ENCODE measurements at regions not wholly inside any gene's neighbourhood (a gene's known extent, or its start where the extent isn't known, plus 50 kb on each side); places are given as distances from the start of the nearest gene placed in this dataset.

- no peaks in the 10 kb centered on the region for H3K36me3 Mint-ChIP-seq (ENCODE audit: low read depth)
- no peak overlapping the region for H3K27ac Mint-ChIP-seq
- no peak overlapping the region for H3K4me3 Mint-ChIP-seq
- CTCF ChIA-PET = no interaction called here
- no peaks in the 10 kb centered on the region for H3K9me3 Mint-ChIP-seq
- H3K4me1 Mint-ChIP-seq (ENCODE audit: low read depth) = no peaks in the 10 kb centered on the region
- H3K27me3 Mint-ChIP-seq (ENCODE audit: low read depth) = peaks cover 4% of the 10 kb centered on the region
- DNase-seq = no peak
- intact Hi-C loops (cut with micrococcal nuclease) = no loop called here
These were observed 495.1 kb upstream of the MEX3C start for GRCh38 chr18:51692612-51693011.

GRCh38 chr18:51711298-51711889, 513.9 kb upstream of the MEX3C start:
- intact Hi-C loops (cut with micrococcal nuclease) = no loop called here
- H3K4me3 Mint-ChIP-seq = no peak overlapping the region
- no peaks in the 10 kb centered on the region for H3K4me1 Mint-ChIP-seq (ENCODE audit: low read depth)
- CTCF ChIA-PET = no interaction called here
- H3K36me3 Mint-ChIP-seq (ENCODE audit: low read depth) = peaks cover 2% of the 10 kb centered on the region
- peaks cover 16% of the 10 kb centered on the region for H3K9me3 Mint-ChIP-seq
- no peak for DNase-seq
- peaks cover 3% of the 10 kb centered on the region for H3K27me3 Mint-ChIP-seq (ENCODE audit: low read depth)
- no peak overlapping the region for H3K27ac Mint-ChIP-seq

- CTCF ChIA-PET = no interaction called here
- H3K4me3 Mint-ChIP-seq = no peak overlapping the region
- H3K27me3 Mint-ChIP-seq (ENCODE audit: low read depth) = peaks cover 3% of the 10 kb centered on the region
- no peak for DNase-seq
- no peaks in the 10 kb centered on the region for H3K36me3 Mint-ChIP-seq (ENCODE audit: low read depth)
- intact Hi-C loops (cut with micrococcal nuclease) = no loop called here
- H3K9me3 Mint-ChIP-seq = peaks cover 5% of the 10 kb centered on the region
- H3K4me1 Mint-ChIP-seq (ENCODE audit: low read depth) = no peaks in the 10 kb centered on the region
- no peak overlapping the region for H3K27ac Mint-ChIP-seq
These were observed 515.3 kb upstream of the MEX3C start for GRCh38 chr18:51712821-51713220.

DNA sequence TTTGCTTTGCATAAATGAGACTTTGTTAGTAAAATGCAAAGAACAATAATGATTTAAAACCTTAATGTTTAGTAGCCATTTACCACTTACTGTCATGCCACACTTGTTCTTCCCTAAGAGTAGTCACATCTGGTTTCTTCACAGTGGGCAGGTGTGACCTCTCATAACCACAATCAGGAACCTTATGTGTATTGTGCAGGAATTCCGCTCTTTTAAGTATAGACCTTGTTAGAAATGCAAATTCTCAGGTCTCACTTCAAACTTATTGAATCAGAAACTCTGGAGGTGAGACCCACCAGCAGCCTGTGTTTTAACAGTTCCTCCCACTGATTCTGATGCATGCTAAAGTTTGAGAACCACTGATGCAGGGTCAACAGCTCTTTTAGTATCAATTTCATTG, 518.8 kb upstream of the MEX3C start:
- intact Hi-C loops (cut with micrococcal nuclease) = no loop called here
- DNase-seq = no peak
- Mint-ChIP-seq H3K27ac (no peak overlapping the region), H3K4me1 (ENCODE audit: low read depth) (no peaks in the 10 kb centered on the region), H3K27me3 (ENCODE audit: low read depth) (peaks cover 3% of the 10 kb centered on the region), H3K4me3 (no peak overlapping the region), H3K36me3 (ENCODE audit: low read depth) (no peaks in the 10 kb centered on the region), H3K9me3 (peaks cover 5% of the 10 kb centered on the region)
- CTCF ChIA-PET = interaction anchor here (0.6 kb wide), 1 partner anchor 289 kb away, joined by 3 read pairs; no protein-coding TSS in a partner anchor

DNA sequence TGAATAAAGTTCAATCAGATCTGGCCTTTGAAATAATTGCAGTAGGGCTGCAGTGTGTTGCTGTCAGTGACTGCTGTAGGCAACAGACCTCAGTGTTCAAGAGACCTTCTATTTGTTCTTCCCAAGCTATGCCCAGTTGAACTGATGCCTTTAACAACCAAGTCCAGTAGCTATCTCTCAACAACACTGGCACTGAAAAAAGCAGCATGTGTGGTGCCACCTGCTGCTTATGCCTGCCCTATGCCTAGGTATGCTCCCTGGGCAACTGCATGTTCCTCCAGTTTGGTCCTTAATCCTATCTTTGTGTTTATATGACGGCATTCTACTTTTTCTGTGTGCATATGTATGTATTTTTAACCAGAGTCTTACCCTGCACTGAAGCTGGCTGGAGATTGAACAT, 523.9 kb upstream of the MEX3C start:
- intact Hi-C loops (cut with micrococcal nuclease) = loop anchor here (1.0 to 5.0 kb wide), 3 partner anchors 53 to 609 kb away; no protein-coding TSS in a partner anchor
- H3K27ac Mint-ChIP-seq = no peak overlapping the region
- no peaks in the 10 kb centered on the region for H3K36me3 Mint-ChIP-seq (ENCODE audit: low read depth)
- no peaks in the 10 kb centered on the region for H3K9me3 Mint-ChIP-seq
- no peak overlapping the region for H3K4me3 Mint-ChIP-seq
- CTCF ChIA-PET = no interaction called here
- DNase-seq = peak; percentile 41
- H3K4me1 Mint-ChIP-seq (ENCODE audit: low read depth) = no peaks in the 10 kb centered on the region
- H3K27me3 Mint-ChIP-seq (ENCODE audit: low read depth) = peaks cover 11% of the 10 kb centered on the region

DNA sequence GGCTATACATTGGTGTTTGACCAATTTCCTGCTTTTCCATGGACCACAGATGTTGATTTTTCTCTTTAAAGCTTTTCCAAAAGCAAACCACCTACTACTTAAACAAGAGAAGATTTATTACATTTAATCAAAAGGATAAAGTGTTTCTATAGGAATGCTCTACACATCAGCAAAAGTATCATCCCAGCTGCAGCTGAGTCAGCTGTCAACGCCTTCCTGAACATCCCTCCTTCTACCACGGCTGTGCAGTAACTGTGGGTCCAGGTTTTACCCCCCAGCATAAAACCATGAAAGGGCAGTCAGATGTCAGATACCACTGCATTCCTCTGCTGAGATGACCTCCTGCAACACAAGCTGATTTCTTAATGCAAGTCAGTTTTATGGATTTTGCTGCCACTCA, 524.5 kb upstream of the MEX3C start:
- H3K4me3 Mint-ChIP-seq = no peak overlapping the region
- DNase-seq = no peak
- CTCF ChIA-PET = no interaction called here
- H3K9me3 Mint-ChIP-seq = no peaks in the 10 kb centered on the region
- no peaks in the 10 kb centered on the region for H3K4me1 Mint-ChIP-seq (ENCODE audit: low read depth)
- no peaks in the 10 kb centered on the region for H3K36me3 Mint-ChIP-seq (ENCODE audit: low read depth)
- H3K27me3 Mint-ChIP-seq (ENCODE audit: low read depth) = peaks cover 11% of the 10 kb centered on the region
- intact Hi-C loops (cut with micrococcal nuclease) = loop anchor here (1.0 to 5.0 kb wide), 3 partner anchors 54 to 610 kb away; no protein-coding TSS in a partner anchor
- no peak overlapping the region for H3K27ac Mint-ChIP-seq

DNA sequence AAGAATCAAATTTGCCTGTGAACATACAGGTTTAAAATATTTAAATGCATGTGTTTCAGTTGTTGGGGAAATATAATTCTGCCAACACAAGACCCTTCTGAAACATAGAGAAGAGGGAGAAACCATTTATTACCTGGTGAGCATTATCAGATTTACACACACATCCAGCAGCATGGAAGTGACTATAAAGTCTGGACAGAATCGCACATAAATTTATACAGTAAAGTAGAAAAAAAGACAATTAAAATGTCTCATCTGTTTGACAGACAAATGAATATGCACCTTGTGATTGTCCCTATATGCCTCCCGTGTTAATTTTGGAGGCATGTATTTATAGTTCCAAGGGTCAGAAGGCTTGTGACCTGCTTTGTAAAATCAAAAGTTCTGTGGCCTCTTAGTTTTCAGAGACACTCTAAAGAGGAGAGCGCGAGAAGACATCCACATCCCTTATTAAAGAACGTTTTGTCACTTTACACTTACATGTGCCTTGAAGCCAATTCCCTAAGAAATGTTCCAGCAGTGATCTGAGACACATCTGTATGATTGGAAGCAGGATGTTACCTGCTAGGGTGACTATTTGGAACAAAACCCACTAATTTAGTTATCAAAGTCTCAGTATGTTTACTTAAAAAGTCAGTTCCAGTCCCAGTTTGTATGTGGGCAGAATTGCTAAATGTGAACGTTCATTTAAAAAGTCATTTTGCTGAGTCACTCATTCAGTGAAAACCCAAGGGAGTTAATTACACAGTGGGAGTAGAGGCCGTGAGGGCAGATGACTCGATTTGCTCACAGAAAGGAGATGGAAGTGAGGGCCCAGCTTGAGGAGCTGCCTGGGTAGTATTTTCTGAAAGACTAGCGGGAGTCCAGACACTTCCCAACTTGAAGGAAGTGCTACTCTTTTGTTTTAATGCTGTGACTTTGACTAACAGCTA, 527.6 kb upstream of the MEX3C start:
- intact Hi-C loops (cut with micrococcal nuclease) = loop anchor here (5.0 kb wide), 1 partner anchor 613 kb away; no protein-coding TSS in a partner anchor
- Mint-ChIP-seq H3K9me3 (no peaks in the 10 kb centered on the region), H3K4me1 (ENCODE audit: low read depth) (no peaks in the 10 kb centered on the region), H3K4me3 (no peak overlapping the region), H3K36me3 (ENCODE audit: low read depth) (no peaks in the 10 kb centered on the region), H3K27me3 (ENCODE audit: low read depth) (peaks cover 11% of the 10 kb centered on the region), H3K27ac (no peak overlapping the region)
- no peak for DNase-seq
- CTCF ChIA-PET = no interaction called here

- H3K9me3 Mint-ChIP-seq = no peaks in the 10 kb centered on the region
- no peak overlapping the region for H3K4me3 Mint-ChIP-seq
- peaks cover 8% of the 10 kb centered on the region for H3K27me3 Mint-ChIP-seq (ENCODE audit: low read depth)
- H3K36me3 Mint-ChIP-seq (ENCODE audit: low read depth) = no peaks in the 10 kb centered on the region
- no peak for DNase-seq
- intact Hi-C loops (cut with micrococcal nuclease) = no loop called here
- no peak overlapping the region for H3K27ac Mint-ChIP-seq
- CTCF ChIA-PET = no interaction called here
- H3K4me1 Mint-ChIP-seq (ENCODE audit: low read depth) = no peaks in the 10 kb centered on the region
These were observed 529.1 kb upstream of the MEX3C start for GRCh38 chr18:51726614-51727013.

DNA sequence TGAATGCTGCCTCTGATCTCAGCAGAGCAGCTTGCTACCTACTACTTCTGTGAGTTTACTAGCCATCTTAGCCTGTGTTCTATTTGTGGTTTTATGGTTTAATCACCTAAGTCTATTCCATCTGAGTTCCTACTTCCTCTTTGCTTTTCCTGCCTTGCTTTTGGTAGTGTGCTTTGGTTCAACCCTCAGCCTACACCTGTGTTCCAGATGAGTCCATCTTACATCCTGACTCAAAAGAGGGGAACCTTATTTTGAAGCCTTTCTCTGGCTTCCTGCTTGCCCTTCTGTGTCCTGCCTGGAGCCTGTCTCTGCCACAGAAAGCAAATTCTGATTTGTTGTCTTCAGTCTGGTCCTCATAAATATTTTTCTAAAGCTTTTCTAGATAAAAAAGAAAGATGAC, 530.3 kb upstream of the MEX3C start:
- H3K4me1 Mint-ChIP-seq (ENCODE audit: low read depth) = no peaks in the 10 kb centered on the region
- no peaks in the 10 kb centered on the region for H3K36me3 Mint-ChIP-seq (ENCODE audit: low read depth)
- CTCF ChIA-PET = no interaction called here
- H3K27ac Mint-ChIP-seq = no peak overlapping the region
- peaks cover 7% of the 10 kb centered on the region for H3K27me3 Mint-ChIP-seq (ENCODE audit: low read depth)
- intact Hi-C loops (cut with micrococcal nuclease) = no loop called here
- no peak for DNase-seq
- H3K9me3 Mint-ChIP-seq = no peaks in the 10 kb centered on the region
- no peak overlapping the region for H3K4me3 Mint-ChIP-seq

DNA sequence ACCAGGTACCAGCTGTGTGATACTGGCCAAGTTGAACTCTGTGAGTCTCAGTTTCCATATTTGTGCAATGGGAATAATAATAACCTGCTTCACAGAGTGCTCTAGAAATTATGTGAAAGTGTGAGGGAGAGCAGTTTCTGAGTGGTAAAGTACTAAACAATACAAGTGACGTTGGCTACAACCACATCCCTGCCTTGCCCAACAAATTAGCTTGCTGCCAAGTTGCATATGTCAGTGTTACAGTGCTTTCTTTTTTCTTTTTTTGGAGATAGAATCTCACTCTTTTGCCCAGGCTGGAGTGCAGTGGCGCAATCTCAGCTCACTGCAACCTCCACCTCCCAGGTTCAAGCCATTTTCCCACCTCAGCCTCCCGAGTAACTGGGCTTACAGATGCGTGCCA, 533.6 kb upstream of the MEX3C start:
- H3K9me3 Mint-ChIP-seq = no peaks in the 10 kb centered on the region
- no peaks in the 10 kb centered on the region for H3K36me3 Mint-ChIP-seq (ENCODE audit: low read depth)
- no peak overlapping the region for H3K4me3 Mint-ChIP-seq
- CTCF ChIA-PET = no interaction called here
- H3K4me1 Mint-ChIP-seq (ENCODE audit: low read depth) = no peaks in the 10 kb centered on the region
- no peak for DNase-seq
- intact Hi-C loops (cut with micrococcal nuclease) = no loop called here
- peaks cover 2% of the 10 kb centered on the region for H3K27me3 Mint-ChIP-seq (ENCODE audit: low read depth)
- H3K27ac Mint-ChIP-seq = no peak overlapping the region

- intact Hi-C loops (cut with micrococcal nuclease) = no loop called here
- H3K27ac Mint-ChIP-seq = no peak overlapping the region
- no peaks in the 10 kb centered on the region for H3K4me1 Mint-ChIP-seq (ENCODE audit: low read depth)
- DNase-seq = no peak
- H3K9me3 Mint-ChIP-seq = no peaks in the 10 kb centered on the region
- H3K4me3 Mint-ChIP-seq = no peak overlapping the region
- H3K36me3 Mint-ChIP-seq (ENCODE audit: low read depth) = no peaks in the 10 kb centered on the region
- CTCF ChIA-PET = no interaction called here
- H3K27me3 Mint-ChIP-seq (ENCODE audit: low read depth) = peaks cover 2% of the 10 kb centered on the region
These were observed 537.1 kb upstream of the MEX3C start for GRCh38 chr18:51734576-51734975.

DNA sequence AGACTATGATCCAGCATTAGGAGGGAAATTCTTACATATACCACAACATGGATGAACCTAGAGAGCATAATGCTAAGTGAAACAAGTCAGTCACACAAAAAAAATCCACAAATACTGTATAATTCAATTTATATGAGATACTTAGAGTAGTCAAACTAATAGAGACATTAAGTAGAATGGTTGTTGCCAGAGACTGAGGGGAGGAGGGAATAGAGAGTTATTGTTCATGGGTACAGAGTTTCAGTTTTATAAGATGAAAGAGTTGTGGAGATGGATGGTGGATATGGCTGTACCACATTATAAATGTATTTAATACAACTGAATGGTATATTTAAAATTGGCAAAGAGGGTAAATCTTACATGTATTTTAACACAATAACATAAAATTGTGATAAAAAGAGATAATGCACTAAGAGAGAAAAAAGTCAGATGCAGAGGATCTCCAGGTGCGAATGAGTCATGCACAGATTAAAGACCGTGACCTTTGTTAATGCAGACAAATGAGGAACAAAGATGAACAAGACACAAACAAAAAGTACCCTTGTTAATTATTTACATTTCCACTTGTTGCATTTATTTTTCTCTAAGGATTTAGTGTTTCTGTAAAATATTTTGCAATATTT, 541.7 kb upstream of the MEX3C start:
- Mint-ChIP-seq H3K36me3 (ENCODE audit: low read depth) (no peaks in the 10 kb centered on the region), H3K27ac (no peak overlapping the region), H3K27me3 (ENCODE audit: low read depth) (no peaks in the 10 kb centered on the region), H3K4me1 (ENCODE audit: low read depth) (no peaks in the 10 kb centered on the region), H3K9me3 (peaks cover 1% of the 10 kb centered on the region), H3K4me3 (no peak overlapping the region)
- intact Hi-C loops (cut with micrococcal nuclease) = no loop called here
- CTCF ChIA-PET = no interaction called here
- no peak for DNase-seq

DNA sequence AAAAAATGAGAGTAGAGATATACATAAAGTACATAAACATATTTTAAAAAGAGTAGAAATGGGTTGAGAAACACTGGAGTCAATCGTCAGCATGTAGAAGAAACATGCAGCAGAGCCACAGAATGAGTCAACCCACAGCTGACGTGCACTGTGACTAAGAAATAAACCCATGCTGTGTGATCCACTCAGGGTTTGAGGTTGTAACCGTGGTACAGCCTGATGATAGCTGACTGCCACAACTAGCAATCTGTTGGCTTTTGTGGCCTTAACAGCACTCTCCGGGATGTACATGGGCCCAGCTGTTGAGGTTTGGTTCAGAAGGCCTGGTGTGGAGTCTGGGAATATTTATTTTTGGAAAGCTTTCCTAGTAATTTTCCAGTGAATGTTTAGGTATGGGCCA, 554.4 kb upstream of the MEX3C start:
- CTCF ChIA-PET = no interaction called here
- H3K27ac Mint-ChIP-seq = no peak overlapping the region
- intact Hi-C loops (cut with micrococcal nuclease) = no loop called here
- H3K4me3 Mint-ChIP-seq = no peak overlapping the region
- H3K27me3 Mint-ChIP-seq (ENCODE audit: low read depth) = no peaks in the 10 kb centered on the region
- no peaks in the 10 kb centered on the region for H3K4me1 Mint-ChIP-seq (ENCODE audit: low read depth)
- H3K9me3 Mint-ChIP-seq = no peaks in the 10 kb centered on the region
- DNase-seq = no peak
- no peaks in the 10 kb centered on the region for H3K36me3 Mint-ChIP-seq (ENCODE audit: low read depth)
